ENCODE measurements at regions not wholly inside any gene's neighbourhood (a gene's known extent, or its start where the extent isn't known, plus 50 kb on each side); places are given as distances from the start of the nearest gene placed in this dataset.
"Not testable (repeated sequence)": the region's sequence is repeated elsewhere in the genome, so short reads cannot be mapped to it uniquely, and the experiment has no call there.

- no peak for DNase-seq (ENCODE audit: low read depth)
Observed at GRCh38 chrX:87391742-87392141, 125.9 kb upstream of the KLHL4 start.

GRCh38 chrX:87392369-87392768 lies 125.2 kb upstream of the KLHL4 start:
- no peaks in the 10 kb centered on the region for H3K4me1 ChIP-seq (ENCODE audit: control insufficient read depth, insufficient read depth, low read length)
- H3K27me3 ChIP-seq (replicated peaks; ENCODE audit: control insufficient read depth, insufficient read depth, low read length), result peaks cover 3% of the 10 kb centered on the region
- no peaks in the 10 kb centered on the region for H3K9me3 ChIP-seq (ENCODE audit: control insufficient read depth, low read length)
- no peak overlapping the region for H3K4me3 ChIP-seq (ENCODE audit: low read length)
- H3K36me3 ChIP-seq (ENCODE audit: control insufficient read depth, insufficient read depth, low read length, severe bottlenecking), result no peaks in the 10 kb centered on the region
- DNase-seq (ENCODE audit: low read depth), result no peak
- no peak overlapping the region for H3K9ac ChIP-seq (ENCODE audit: low read length)

More at GRCh38 chrX:87391742-87392141, 125.9 kb upstream of the KLHL4 start:
- Histone ChIP-seq H3K4me1 (ENCODE audit: control insufficient read depth, insufficient read depth, low read length) (no peaks in the 10 kb centered on the region), H3K36me3 (ENCODE audit: control insufficient read depth, insufficient read depth, low read length, severe bottlenecking) (no peaks in the 10 kb centered on the region), H3K9me3 (ENCODE audit: control insufficient read depth, low read length) (no peaks in the 10 kb centered on the region), H3K27me3 (replicated peaks; ENCODE audit: control insufficient read depth, insufficient read depth, low read length) (peaks cover 3% of the 10 kb centered on the region), H3K9ac (ENCODE audit: low read length) (no peak overlapping the region), H3K4me3 (ENCODE audit: low read length) (no peak overlapping the region)

GRCh38 chrX:87397103-87397886 lies 120.3 kb upstream of the KLHL4 start:
- Histone ChIP-seq H3K9me3 (ENCODE audit: control insufficient read depth, low read length) (no peaks in the 10 kb centered on the region), H3K9ac (ENCODE audit: low read length) (no peak overlapping the region), H3K36me3 (ENCODE audit: control insufficient read depth, insufficient read depth, low read length, severe bottlenecking) (no peaks in the 10 kb centered on the region), H3K4me1 (ENCODE audit: control insufficient read depth, insufficient read depth, low read length) (no peaks in the 10 kb centered on the region), H3K4me3 (ENCODE audit: low read length) (no peak overlapping the region), H3K27me3 (replicated peaks; ENCODE audit: control insufficient read depth, insufficient read depth, low read length) (peaks cover 3% of the 10 kb centered on the region)
- DNase-seq (ENCODE audit: low read depth), result no peak

- H3K36me3 ChIP-seq (ENCODE audit: control insufficient read depth, insufficient read depth, low read length, severe bottlenecking), result no peaks in the 10 kb centered on the region
- H3K9me3 ChIP-seq (ENCODE audit: control insufficient read depth, low read length), result peaks cover 6% of the 10 kb centered on the region
- no peak for DNase-seq (ENCODE audit: low read depth)
- H3K9ac ChIP-seq (ENCODE audit: low read length), result no peak overlapping the region
- H3K4me1 ChIP-seq (ENCODE audit: control insufficient read depth, insufficient read depth, low read length), result no peaks in the 10 kb centered on the region
- no peak overlapping the region for H3K4me3 ChIP-seq (ENCODE audit: low read length)
- peaks cover 13% of the 10 kb centered on the region for H3K27me3 ChIP-seq (replicated peaks; ENCODE audit: control insufficient read depth, insufficient read depth, low read length)
Observed at GRCh38 chrX:87402256-87402655, 115.3 kb upstream of the KLHL4 start.

GRCh38 chrX:87403551-87403950 lies 114.1 kb upstream of the KLHL4 start:
- no peak overlapping the region for H3K9ac ChIP-seq (ENCODE audit: low read length)
- DNase-seq (ENCODE audit: low read depth), result no peak
- no peaks in the 10 kb centered on the region for H3K36me3 ChIP-seq (ENCODE audit: control insufficient read depth, insufficient read depth, low read length, severe bottlenecking)
- H3K27me3 ChIP-seq (replicated peaks; ENCODE audit: control insufficient read depth, insufficient read depth, low read length), result peaks cover 13% of the 10 kb centered on the region
- H3K4me3 ChIP-seq (ENCODE audit: low read length), result no peak overlapping the region
- peaks cover 6% of the 10 kb centered on the region for H3K9me3 ChIP-seq (ENCODE audit: control insufficient read depth, low read length)
- H3K4me1 ChIP-seq (ENCODE audit: control insufficient read depth, insufficient read depth, low read length), result no peaks in the 10 kb centered on the region

GRCh38 chrX:87409113-87409841 lies 108.3 kb upstream of the KLHL4 start:
- Histone ChIP-seq H3K36me3 (ENCODE audit: control insufficient read depth, insufficient read depth, low read length, severe bottlenecking) (no peaks in the 10 kb centered on the region), H3K9me3 (ENCODE audit: control insufficient read depth, low read length) (peaks cover 6% of the 10 kb centered on the region), H3K4me3 (ENCODE audit: low read length) (no peak overlapping the region), H3K4me1 (ENCODE audit: control insufficient read depth, insufficient read depth, low read length) (peaks cover 4% of the 10 kb centered on the region), H3K27me3 (replicated peaks; ENCODE audit: control insufficient read depth, insufficient read depth, low read length) (peaks cover 12% of the 10 kb centered on the region), H3K9ac (ENCODE audit: low read length) (no peak overlapping the region)
- no peak for DNase-seq (ENCODE audit: low read depth)

- no peak overlapping the region for H3K4me3 ChIP-seq (ENCODE audit: low read length)
- H3K27me3 ChIP-seq (replicated peaks; ENCODE audit: control insufficient read depth, insufficient read depth, low read length), result no peaks in the 10 kb centered on the region
- DNase-seq (ENCODE audit: low read depth), result no peak
- no peaks in the 10 kb centered on the region for H3K4me1 ChIP-seq (ENCODE audit: control insufficient read depth, insufficient read depth, low read length)
- no peaks in the 10 kb centered on the region for H3K36me3 ChIP-seq (ENCODE audit: control insufficient read depth, insufficient read depth, low read length, severe bottlenecking)
- peaks cover 7% of the 10 kb centered on the region for H3K9me3 ChIP-seq (ENCODE audit: control insufficient read depth, low read length)
- no peak overlapping the region for H3K9ac ChIP-seq (ENCODE audit: low read length)
Observed at GRCh38 chrX:87425618-87426017, 92.0 kb upstream of the KLHL4 start.

- Histone ChIP-seq H3K27me3 (replicated peaks; ENCODE audit: control insufficient read depth, insufficient read depth, low read length) (peaks cover 10% of the 10 kb centered on the region), H3K9me3 (ENCODE audit: control insufficient read depth, low read length) (peaks cover 3% of the 10 kb centered on the region), H3K4me3 (ENCODE audit: low read length) (no peak overlapping the region), H3K4me1 (ENCODE audit: control insufficient read depth, insufficient read depth, low read length) (no peaks in the 10 kb centered on the region), H3K9ac (ENCODE audit: low read length) (no peak overlapping the region), H3K36me3 (ENCODE audit: control insufficient read depth, insufficient read depth, low read length, severe bottlenecking) (no peaks in the 10 kb centered on the region)
- DNase-seq (ENCODE audit: low read depth), result no peak
Observed at GRCh38 chrX:87434618-87435017, 83.0 kb upstream of the KLHL4 start.

- H3K27me3 ChIP-seq (replicated peaks; ENCODE audit: control insufficient read depth, insufficient read depth, low read length); DNase-seq (ENCODE audit: low read depth); H3K9me3 ChIP-seq (ENCODE audit: control insufficient read depth, low read length); H3K36me3 ChIP-seq (ENCODE audit: control insufficient read depth, insufficient read depth, low read length, severe bottlenecking); H3K4me1 ChIP-seq (ENCODE audit: control insufficient read depth, insufficient read depth, low read length); H3K4me3 ChIP-seq (ENCODE audit: low read length); H3K9ac ChIP-seq (ENCODE audit: low read length): not testable (repeated sequence)
Observed at GRCh38 chrX:87448613-87449012, 69.0 kb upstream of the KLHL4 start.

GRCh38 chrX:87465757-87466156 lies 51.8 kb upstream of the KLHL4 start:
- not testable (repeated sequence) for H3K27me3 ChIP-seq (replicated peaks; ENCODE audit: control insufficient read depth, insufficient read depth, low read length); H3K36me3 ChIP-seq (ENCODE audit: control insufficient read depth, insufficient read depth, low read length, severe bottlenecking); DNase-seq (ENCODE audit: low read depth); H3K4me3 ChIP-seq (ENCODE audit: low read length); H3K9ac ChIP-seq (ENCODE audit: low read length); H3K4me1 ChIP-seq (ENCODE audit: control insufficient read depth, insufficient read depth, low read length)
- H3K9me3 ChIP-seq (ENCODE audit: control insufficient read depth, low read length), result peaks cover 27% of the 10 kb centered on the region
